Hypothalamus (tissue), 51 donors: ENCODE measurements at regions not wholly inside any gene's neighbourhood (a gene's known extent, or its start where the extent isn't known, plus 50 kb on each side); places are given as distances from the start of the nearest gene placed in this dataset.

Experiments used
- DNase-seq, 51 donors: peaks; one replicate each; lab custom pipeline; 2025; lab: John Stamatoyannopoulos, UW

- DNase-seq = no peak
Measured at GRCh38 chr10:113356794-113357680, 195.8 kb upstream of the HABP2 start.

- DNase-seq = no peak
Measured at GRCh38 chr10:113357681-113358300, 195.1 kb upstream of the HABP2 start.

- DNase-seq = no peak
Measured at GRCh38 chr10:113359655-113360054, 193.2 kb upstream of the HABP2 start.

- no peak for DNase-seq
Measured at GRCh38 chr10:113360870-113361269, 192.0 kb upstream of the HABP2 start.

GRCh38 chr10:113362645-113363091 is 190.2 kb upstream of the HABP2 start:
- DNase-seq = no peak

GRCh38 chr10:113364227-113364626 is 188.6 kb upstream of the HABP2 start:
- no peak for DNase-seq

GRCh38 chr10:113368666-113369364 is 184.0 kb upstream of the HABP2 start:
- DNase-seq = no peak

GRCh38 chr10:113369365-113369694 is 183.5 kb upstream of the HABP2 start:
- DNase-seq = no peak

- DNase-seq = no peak
Measured at GRCh38 chr10:113376428-113376827, 176.4 kb upstream of the HABP2 start.

GRCh38 chr10:113379091-113379490 is 173.8 kb upstream of the HABP2 start:
- DNase-seq = no peak

- DNase-seq = no peak
Measured at GRCh38 chr10:113381416-113381815, 171.4 kb upstream of the HABP2 start.

GRCh38 chr10:113381981-113382509 is 170.8 kb upstream of the HABP2 start:
- no peak for DNase-seq

- DNase-seq = no peak
Measured at GRCh38 chr10:113382691-113383090, 170.2 kb upstream of the HABP2 start.

GRCh38 chr10:113384181-113384580 is 168.7 kb upstream of the HABP2 start:
- DNase-seq = peak in 1 of 51 donors; percentile 2

GRCh38 chr10:113385021-113385999 is 167.5 kb upstream of the HABP2 start:
- DNase-seq = peak in 50 of 51 donors; percentile 7 to 92 (median 72)

GRCh38 chr10:113386005-113386404 is 166.8 kb upstream of the HABP2 start:
- no peak for DNase-seq

GRCh38 chr10:113389969-113390368 is 162.9 kb upstream of the HABP2 start:
- no peak for DNase-seq

- DNase-seq = no peak
Measured at GRCh38 chr10:113390896-113391295, 162.0 kb upstream of the HABP2 start.

GRCh38 chr10:113397047-113397446 is 155.8 kb upstream of the HABP2 start:
- DNase-seq = no peak

GRCh38 chr10:113399065-113399464 is 153.8 kb upstream of the HABP2 start:
- no peak for DNase-seq
